ENCODE measurements at regions not wholly inside any gene's neighbourhood (a gene's known extent, or its start where the extent isn't known, plus 50 kb on each side); places are given as distances from the start of the nearest gene placed in this dataset.

GRCh38 chr7:45350896-45351295, 193.3 kb downstream of the RAMP3 start:
- H3K4me3 Mint-ChIP-seq, result no peak overlapping the region
- H3K4me1 Mint-ChIP-seq, result no peaks in the 10 kb centered on the region
- H3K27ac Mint-ChIP-seq, result no peak overlapping the region
- ATAC-seq, result no peak
- DNase-seq, result no peak
- H3K27me3 Mint-ChIP-seq, result peaks cover 10% of the 10 kb centered on the region
- no peaks in the 10 kb centered on the region for H3K9me3 Mint-ChIP-seq
- H3K36me3 Mint-ChIP-seq (ENCODE audit: low read depth), result no peaks in the 10 kb centered on the region

- no peak overlapping the region for H3K27ac Mint-ChIP-seq
- H3K27me3 Mint-ChIP-seq, result peaks cover 6% of the 10 kb centered on the region
- no peak overlapping the region for H3K4me3 Mint-ChIP-seq
- ATAC-seq (no peak), DNase-seq (no peak)
- no peaks in the 10 kb centered on the region for H3K36me3 Mint-ChIP-seq (ENCODE audit: low read depth)
- H3K4me1 Mint-ChIP-seq, result no peaks in the 10 kb centered on the region
- peaks cover 10% of the 10 kb centered on the region for H3K9me3 Mint-ChIP-seq
Observed at GRCh38 chr7:45358287-45358686, 200.7 kb downstream of the RAMP3 start.

- no peak overlapping the region for H3K4me3 Mint-ChIP-seq
- H3K27me3 Mint-ChIP-seq, result peaks cover 7% of the 10 kb centered on the region
- peaks cover 10% of the 10 kb centered on the region for H3K9me3 Mint-ChIP-seq
- H3K27ac Mint-ChIP-seq, result no peak overlapping the region
- DNase-seq, result no peak
- H3K4me1 Mint-ChIP-seq, result no peaks in the 10 kb centered on the region
- no peaks in the 10 kb centered on the region for H3K36me3 Mint-ChIP-seq (ENCODE audit: low read depth)
- ATAC-seq, result no peak
Observed at GRCh38 chr7:45359250-45359649, 201.7 kb downstream of the RAMP3 start.

GRCh38 chr7:45359776-45360175, 202.2 kb downstream of the RAMP3 start:
- H3K27ac Mint-ChIP-seq, result no peak overlapping the region
- peaks cover 10% of the 10 kb centered on the region for H3K9me3 Mint-ChIP-seq
- ATAC-seq, result no peak
- no peaks in the 10 kb centered on the region for H3K4me1 Mint-ChIP-seq
- no peak overlapping the region for H3K4me3 Mint-ChIP-seq
- H3K36me3 Mint-ChIP-seq (ENCODE audit: low read depth), result no peaks in the 10 kb centered on the region
- H3K27me3 Mint-ChIP-seq, result peaks cover 7% of the 10 kb centered on the region
- no peak for DNase-seq

GRCh38 chr7:45363669-45364068, 206.1 kb downstream of the RAMP3 start:
- DNase-seq, result no peak
- ATAC-seq, result no peak
- no peaks in the 10 kb centered on the region for H3K4me1 Mint-ChIP-seq
- no peak overlapping the region for H3K4me3 Mint-ChIP-seq
- peaks cover 4% of the 10 kb centered on the region for H3K27me3 Mint-ChIP-seq
- H3K36me3 Mint-ChIP-seq (ENCODE audit: low read depth), result no peaks in the 10 kb centered on the region
- H3K9me3 Mint-ChIP-seq, result peaks cover 8% of the 10 kb centered on the region
- H3K27ac Mint-ChIP-seq, result no peak overlapping the region

- Mint-ChIP-seq H3K27ac (no peak overlapping the region), H3K4me1 (no peaks in the 10 kb centered on the region), H3K4me3 (no peak overlapping the region), H3K36me3 (ENCODE audit: low read depth) (no peaks in the 10 kb centered on the region), H3K27me3 (peaks cover 11% of the 10 kb centered on the region), H3K9me3 (no peaks in the 10 kb centered on the region)
- DNase-seq (no peak), ATAC-seq (no peak)
Observed at GRCh38 chr7:45365341-45365740, 207.8 kb downstream of the RAMP3 start.

- Mint-ChIP-seq H3K9me3 (no peaks in the 10 kb centered on the region), H3K27me3 (peaks cover 17% of the 10 kb centered on the region), H3K4me1 (no peaks in the 10 kb centered on the region), H3K27ac (no peak overlapping the region), H3K4me3 (no peak overlapping the region), H3K36me3 (ENCODE audit: low read depth) (no peaks in the 10 kb centered on the region)
- ATAC-seq (no peak), DNase-seq (no peak)
Observed at GRCh38 chr7:45366475-45366874, 207.7 kb upstream of the ADCY1 start.

- ATAC-seq, result no peak
- DNase-seq, result no peak
- Mint-ChIP-seq H3K27ac (no peak overlapping the region), H3K36me3 (ENCODE audit: low read depth) (no peaks in the 10 kb centered on the region), H3K4me3 (no peak overlapping the region), H3K4me1 (no peaks in the 10 kb centered on the region), H3K27me3 (peaks cover 18% of the 10 kb centered on the region), H3K9me3 (no peaks in the 10 kb centered on the region)
Observed at GRCh38 chr7:45367026-45367425, 207.1 kb upstream of the ADCY1 start.

- Mint-ChIP-seq H3K36me3 (ENCODE audit: low read depth) (no peaks in the 10 kb centered on the region), H3K9me3 (no peaks in the 10 kb centered on the region), H3K4me1 (no peaks in the 10 kb centered on the region), H3K4me3 (no peak overlapping the region), H3K27me3 (peaks cover 18% of the 10 kb centered on the region), H3K27ac (no peak overlapping the region)
- DNase-seq (no peak), ATAC-seq (no peak)
Observed at GRCh38 chr7:45368129-45368807, 205.9 kb upstream of the ADCY1 start.

- peaks cover 4% of the 10 kb centered on the region for H3K27me3 Mint-ChIP-seq
- ATAC-seq, result no peak
- H3K4me3 Mint-ChIP-seq, result no peak overlapping the region
- H3K36me3 Mint-ChIP-seq (ENCODE audit: low read depth), result no peaks in the 10 kb centered on the region
- DNase-seq, result no peak
- no peaks in the 10 kb centered on the region for H3K9me3 Mint-ChIP-seq
- H3K4me1 Mint-ChIP-seq, result no peaks in the 10 kb centered on the region
- H3K27ac Mint-ChIP-seq, result no peak overlapping the region
Observed at GRCh38 chr7:45384499-45384898, 189.7 kb upstream of the ADCY1 start.

- Mint-ChIP-seq H3K36me3 (ENCODE audit: low read depth) (no peaks in the 10 kb centered on the region), H3K27ac (no peak overlapping the region), H3K27me3 (peaks cover 4% of the 10 kb centered on the region), H3K4me1 (no peaks in the 10 kb centered on the region), H3K9me3 (no peaks in the 10 kb centered on the region), H3K4me3 (no peak overlapping the region)
- ATAC-seq, result no peak
- no peak for DNase-seq
Observed at GRCh38 chr7:45387837-45388236, 186.3 kb upstream of the ADCY1 start.

GRCh38 chr7:45389073-45389872, 184.9 kb upstream of the ADCY1 start:
- ATAC-seq, result no peak
- no peaks in the 10 kb centered on the region for H3K4me1 Mint-ChIP-seq
- no peak overlapping the region for H3K27ac Mint-ChIP-seq

GRCh38 chr7:45390180-45390579, 184.0 kb upstream of the ADCY1 start:
- H3K4me3 Mint-ChIP-seq, result no peak overlapping the region
- no peak for ATAC-seq
- no peaks in the 10 kb centered on the region for H3K4me1 Mint-ChIP-seq

More at GRCh38 chr7:45389073-45389872, 184.9 kb upstream of the ADCY1 start:
- no peak for DNase-seq
- Mint-ChIP-seq H3K9me3 (no peaks in the 10 kb centered on the region), H3K4me3 (no peak overlapping the region), H3K27me3 (peaks cover 4% of the 10 kb centered on the region), H3K36me3 (ENCODE audit: low read depth) (no peaks in the 10 kb centered on the region)

GRCh38 chr7:45390731-45391130, 183.4 kb upstream of the ADCY1 start:
- Mint-ChIP-seq H3K27me3 (peaks cover 4% of the 10 kb centered on the region), H3K4me1 (no peaks in the 10 kb centered on the region), H3K9me3 (no peaks in the 10 kb centered on the region), H3K4me3 (no peak overlapping the region), H3K27ac (no peak overlapping the region), H3K36me3 (ENCODE audit: low read depth) (no peaks in the 10 kb centered on the region)
- no peak for ATAC-seq
- DNase-seq, result no peak

More at GRCh38 chr7:45390180-45390579, 184.0 kb upstream of the ADCY1 start:
- no peaks in the 10 kb centered on the region for H3K36me3 Mint-ChIP-seq (ENCODE audit: low read depth)
- no peak for DNase-seq
- no peaks in the 10 kb centered on the region for H3K9me3 Mint-ChIP-seq
- H3K27me3 Mint-ChIP-seq, result peaks cover 4% of the 10 kb centered on the region
- no peak overlapping the region for H3K27ac Mint-ChIP-seq

Measured in activated naive CD8-positive, alpha-beta T cell treated with anti-CD3 and anti-CD28 coated beads, Interleukin-2, amount 50 U/mL, for 24 hours (primary cell).